Fibroblast of villous mesenchyme (primary cell): ENCODE measurements at regions not wholly inside any gene's neighbourhood (a gene's known extent, or its start where the extent isn't known, plus 50 kb on each side); places are given as distances from the start of the nearest gene placed in this dataset.

Experiments
- DNase-seq: peaks from one replicate; pipeline ENCODE4 v3.0.0-alpha.2; 2010; ENCODE audit warnings: low read depth
- H3K4me3 ChIP-seq: 2 replicates; pipeline ENCODE4 v1.5.1; 2011; ENCODE audit warnings: low read depth, mild to moderate bottlenecking, low read length
- TF ChIP-seq, protein P1 (sequence below): IDR thresholded peaks from 2 replicates; pipeline ENCODE4 v1.5.1; 2012; ENCODE audit warnings: low read depth, mild to moderate bottlenecking, low read length; ENCODE audit not compliant: insufficient read depth

DNA sequence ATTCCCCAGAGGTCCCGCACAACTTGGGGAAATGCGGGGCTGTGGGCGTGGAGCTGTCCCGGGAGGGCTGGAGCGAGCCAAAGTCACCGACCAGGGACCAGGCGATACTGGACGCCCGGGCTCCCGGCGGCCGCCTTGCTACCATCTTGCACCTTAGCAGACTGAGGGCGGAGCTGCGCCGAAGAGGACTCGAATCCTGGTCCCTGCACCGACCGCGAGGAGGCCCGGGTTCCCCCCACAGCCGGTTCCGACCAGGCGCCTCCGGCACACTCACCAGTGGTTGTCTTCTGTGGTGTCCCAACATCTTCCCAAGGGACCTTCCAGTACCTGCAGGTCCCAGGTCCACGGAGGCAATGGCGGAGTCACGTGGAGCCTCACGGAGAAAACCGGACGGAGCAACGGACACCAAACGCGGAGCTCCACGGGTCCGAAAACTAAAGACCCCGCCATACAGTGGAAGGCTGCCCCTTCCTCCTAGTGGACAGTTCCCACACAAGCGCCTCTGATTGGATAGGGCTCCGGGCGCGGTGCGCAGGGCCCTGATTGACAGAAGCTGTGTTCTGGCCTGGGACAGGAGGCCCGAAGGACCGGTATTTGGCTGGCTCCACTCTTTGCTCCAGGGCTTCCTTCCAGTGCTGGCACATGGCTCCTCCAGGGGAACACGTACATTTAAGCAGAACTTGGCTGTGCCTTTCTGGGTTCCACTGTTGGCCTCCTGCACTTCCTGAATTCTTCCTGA is 124.6 kb upstream of the ZNF479 start:
- TF ChIP-seq, protein P1, sequence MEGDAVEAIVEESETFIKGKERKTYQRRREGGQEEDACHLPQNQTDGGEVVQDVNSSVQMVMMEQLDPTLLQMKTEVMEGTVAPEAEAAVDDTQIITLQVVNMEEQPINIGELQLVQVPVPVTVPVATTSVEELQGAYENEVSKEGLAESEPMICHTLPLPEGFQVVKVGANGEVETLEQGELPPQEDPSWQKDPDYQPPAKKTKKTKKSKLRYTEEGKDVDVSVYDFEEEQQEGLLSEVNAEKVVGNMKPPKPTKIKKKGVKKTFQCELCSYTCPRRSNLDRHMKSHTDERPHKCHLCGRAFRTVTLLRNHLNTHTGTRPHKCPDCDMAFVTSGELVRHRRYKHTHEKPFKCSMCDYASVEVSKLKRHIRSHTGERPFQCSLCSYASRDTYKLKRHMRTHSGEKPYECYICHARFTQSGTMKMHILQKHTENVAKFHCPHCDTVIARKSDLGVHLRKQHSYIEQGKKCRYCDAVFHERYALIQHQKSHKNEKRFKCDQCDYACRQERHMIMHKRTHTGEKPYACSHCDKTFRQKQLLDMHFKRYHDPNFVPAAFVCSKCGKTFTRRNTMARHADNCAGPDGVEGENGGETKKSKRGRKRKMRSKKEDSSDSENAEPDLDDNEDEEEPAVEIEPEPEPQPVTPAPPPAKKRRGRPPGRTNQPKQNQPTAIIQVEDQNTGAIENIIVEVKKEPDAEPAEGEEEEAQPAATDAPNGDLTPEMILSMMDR = no peak
- no peak for DNase-seq
- no peak overlapping the region for H3K4me3 ChIP-seq

DNA sequence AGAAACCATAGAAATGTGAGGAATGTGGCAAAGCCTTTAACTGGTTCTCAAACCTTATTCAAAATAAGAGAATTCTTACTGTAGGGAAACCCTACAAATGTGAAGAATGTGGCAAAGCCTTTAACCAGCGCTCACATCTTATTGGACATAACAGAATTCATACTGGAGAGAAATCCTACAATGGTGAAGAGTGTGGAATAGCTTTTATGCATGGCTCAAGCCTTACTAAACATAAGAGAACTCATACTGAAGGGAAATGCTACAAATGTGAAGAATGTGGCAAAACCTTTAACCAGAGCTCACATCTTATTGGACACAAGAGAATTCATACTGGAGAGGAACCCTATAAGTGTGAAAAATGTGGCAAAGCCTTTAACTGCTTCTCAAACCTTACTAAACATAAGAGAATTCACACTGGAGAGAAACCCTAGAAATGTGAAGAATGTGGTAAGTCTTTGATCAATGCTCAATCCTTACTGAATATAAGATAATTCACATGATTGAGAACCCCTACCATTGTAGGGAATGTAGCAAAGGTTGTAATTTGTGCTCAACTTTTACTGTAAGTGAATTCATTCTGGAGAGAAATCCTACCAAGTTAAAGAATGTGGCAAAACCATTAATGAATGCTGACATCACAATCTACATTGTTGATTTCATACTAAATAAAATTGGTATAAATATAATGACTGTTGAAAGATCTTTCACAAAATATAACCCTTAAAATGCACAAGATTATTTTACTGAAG is 142.5 kb upstream of the ZNF479 start:
- H3K4me3 ChIP-seq = no peak overlapping the region
- TF ChIP-seq, protein P1 = no peak
- no peak for DNase-seq

DNA sequence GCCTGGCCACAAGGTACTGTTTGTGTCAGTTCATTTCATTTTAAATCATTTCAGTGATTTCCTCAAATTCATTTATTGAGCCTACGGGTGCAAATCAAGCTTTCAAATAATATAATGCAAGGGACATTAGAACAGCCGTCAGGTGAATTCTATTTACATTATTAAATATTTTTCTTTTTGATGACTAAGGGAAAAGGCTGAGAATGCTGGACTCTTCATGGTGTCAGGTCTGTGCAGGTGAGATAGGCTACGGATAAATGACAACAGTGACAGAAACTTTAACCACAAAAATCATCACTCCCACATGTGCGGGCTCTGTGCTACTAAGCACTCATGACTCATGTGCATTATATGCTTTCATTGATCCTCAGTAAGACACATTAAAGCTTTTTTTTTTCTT is 149.2 kb upstream of the ZNF716 start:
- DNase-seq = no peak
- H3K4me3 ChIP-seq = no peak overlapping the region
- TF ChIP-seq, protein P1 = no peak

DNA sequence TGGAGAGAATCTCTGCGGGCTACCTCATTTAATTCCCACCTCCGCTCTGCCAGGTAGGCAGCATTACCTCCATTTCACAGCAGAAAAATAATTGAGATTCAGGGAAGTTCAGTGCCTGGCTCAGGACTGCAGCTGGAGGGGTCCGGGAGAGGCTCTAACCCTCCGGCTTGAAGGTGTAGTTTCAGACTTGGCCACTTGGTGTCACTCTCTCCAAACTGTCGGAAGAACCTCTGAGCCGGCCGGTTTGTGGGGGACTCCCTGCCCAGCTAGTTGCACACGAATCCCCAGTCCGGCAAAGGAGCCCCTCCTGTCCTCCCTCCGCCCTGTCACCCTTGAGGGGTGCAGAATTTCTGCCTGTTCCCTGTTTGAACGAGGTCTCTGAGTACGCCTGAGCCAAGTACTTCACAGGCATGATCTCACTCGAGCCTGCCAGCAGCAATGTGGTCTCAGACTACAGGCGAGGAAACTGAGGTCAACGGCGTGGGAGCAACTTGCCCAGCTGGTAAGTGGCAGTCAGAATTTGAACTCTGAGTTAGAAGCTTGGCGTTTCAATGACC is 144.7 kb upstream of the ZNF716 start:
- DNase-seq = no peak
- TF ChIP-seq, protein P1 = peak; percentile 15
- H3K4me3 ChIP-seq = no peak overlapping the region

DNA sequence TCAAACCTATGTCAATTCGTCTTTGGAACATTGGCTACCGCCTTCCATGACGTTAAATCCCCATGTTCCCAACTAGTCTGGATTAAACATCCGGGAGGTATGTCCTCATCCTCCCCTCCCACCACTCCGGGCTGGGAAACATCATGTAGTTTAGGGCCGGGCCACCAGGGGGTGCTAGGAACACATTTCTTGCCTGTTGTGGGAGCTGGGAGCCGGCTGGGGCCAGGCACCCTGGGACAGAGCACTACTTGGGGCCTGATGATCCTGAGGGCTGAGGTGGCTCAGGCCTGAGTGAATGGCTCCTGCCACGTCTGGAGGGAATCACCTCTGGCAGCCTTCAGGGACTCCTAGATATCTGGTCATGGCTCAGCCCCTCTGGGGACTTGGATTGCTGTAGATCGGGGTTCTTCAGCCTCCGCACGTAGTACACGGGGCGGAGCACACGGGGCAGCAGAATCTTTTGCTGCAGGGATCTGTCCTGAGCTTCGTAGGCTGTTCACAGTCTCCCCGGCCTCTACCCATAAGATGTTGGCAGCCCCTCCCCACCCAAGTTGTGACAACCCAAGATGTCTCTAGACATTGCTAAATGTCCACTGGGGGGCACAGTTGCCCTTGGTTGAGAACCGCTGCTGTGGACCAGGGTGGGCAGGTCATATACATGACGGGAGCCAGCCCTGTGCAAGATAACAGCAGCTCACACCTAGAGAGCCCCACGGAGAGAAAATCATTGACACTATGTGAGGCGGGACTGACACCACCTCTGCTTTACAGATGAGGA is 141.2 kb upstream of the ZNF716 start:
- DNase-seq = no peak
- H3K4me3 ChIP-seq = no peak overlapping the region
- TF ChIP-seq, protein P1 = no peak

DNA sequence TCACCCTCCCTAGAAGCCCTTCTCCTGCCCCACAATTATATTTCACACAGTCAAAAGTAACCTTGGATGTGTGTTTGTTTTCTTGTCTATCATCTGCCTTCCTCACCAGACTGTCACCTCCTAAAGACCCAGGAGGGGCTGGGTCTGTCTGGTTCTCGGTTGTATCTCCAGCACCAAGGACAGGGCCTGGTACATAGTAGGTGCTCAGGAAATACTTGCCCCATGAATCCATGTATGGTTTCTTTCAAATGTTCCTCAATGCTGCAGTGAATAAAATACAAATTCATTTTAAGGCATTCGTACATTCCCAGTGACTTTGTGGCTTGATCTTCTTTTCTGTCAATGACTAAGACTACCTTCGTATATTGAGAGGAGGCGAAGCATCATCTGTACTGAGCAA is 122.9 kb upstream of the ZNF716 start:
- TF ChIP-seq, protein P1 = no peak
- no peak for DNase-seq
- H3K4me3 ChIP-seq = no peak overlapping the region
